ENCODE measurements at regions not wholly inside any gene's neighbourhood (a gene's known extent, or its start where the extent isn't known, plus 50 kb on each side); places are given as distances from the start of the nearest gene placed in this dataset.
"Not testable (repeated sequence)": the region's sequence is repeated elsewhere in the genome, so short reads cannot be mapped to it uniquely, and the experiment has no call there.

DNA sequence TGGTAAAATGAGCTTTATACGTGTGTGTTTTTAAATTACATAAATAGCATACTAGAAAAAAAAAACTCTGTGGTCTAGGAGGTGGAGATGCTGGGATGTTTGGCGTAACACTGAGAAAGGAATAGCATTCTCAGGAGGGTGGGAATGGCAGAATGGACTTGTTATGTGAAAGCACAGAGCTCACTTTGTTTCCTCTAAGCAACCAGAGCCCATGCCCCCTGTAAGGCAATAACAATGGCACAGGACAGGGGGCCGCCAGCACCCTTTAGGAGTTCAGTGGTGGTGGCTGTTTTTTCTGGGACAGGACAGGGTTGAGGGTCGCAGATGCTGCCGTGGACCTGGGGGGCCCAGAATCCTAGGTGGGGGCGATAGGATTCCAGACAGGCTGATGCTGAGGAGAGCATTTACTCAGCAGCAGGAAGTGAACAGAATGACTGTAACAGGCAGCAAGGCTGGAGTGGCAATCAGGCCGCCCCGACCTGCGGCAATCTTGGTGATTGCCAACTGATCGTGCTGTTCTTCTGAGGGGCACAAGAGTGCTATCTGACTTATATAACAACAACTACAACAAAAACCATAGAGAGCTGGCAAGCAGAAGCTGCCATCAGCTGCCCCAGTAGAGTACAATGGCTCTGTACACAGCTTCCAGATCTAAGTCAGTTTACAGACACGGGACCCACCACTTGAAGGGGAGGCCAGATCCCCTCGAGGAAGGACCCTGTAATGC, 160.4 kb downstream of the UACA start:
- DNase-seq, result no peak

DNA sequence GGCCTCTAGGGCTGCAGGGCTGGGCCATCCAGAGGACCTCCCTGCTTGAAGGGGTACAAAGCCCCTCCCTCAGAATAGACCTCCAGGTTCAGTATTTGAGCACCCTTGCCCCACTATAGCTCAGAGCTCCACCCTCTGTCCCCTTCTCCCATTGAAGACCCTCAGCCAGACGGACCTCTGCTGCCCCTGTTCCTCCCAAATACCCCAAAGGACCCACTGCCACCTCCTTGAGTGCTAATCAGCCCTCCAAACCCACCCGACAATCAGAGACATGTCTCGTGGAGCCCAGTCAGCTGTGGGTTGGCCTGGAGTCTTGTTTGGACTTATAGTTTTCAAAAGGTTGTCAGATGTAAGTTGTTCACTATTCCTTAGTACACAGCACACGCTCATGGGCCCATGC, 161.1 kb downstream of the UACA start:
- DNase-seq, result no peak

GRCh38 chr15:70597945-70598344, 165.4 kb downstream of the UACA start:
- no peak for DNase-seq

GRCh38 chr15:70597056-70597603, 166.2 kb downstream of the UACA start:
- DNase-seq, result no peak

DNA sequence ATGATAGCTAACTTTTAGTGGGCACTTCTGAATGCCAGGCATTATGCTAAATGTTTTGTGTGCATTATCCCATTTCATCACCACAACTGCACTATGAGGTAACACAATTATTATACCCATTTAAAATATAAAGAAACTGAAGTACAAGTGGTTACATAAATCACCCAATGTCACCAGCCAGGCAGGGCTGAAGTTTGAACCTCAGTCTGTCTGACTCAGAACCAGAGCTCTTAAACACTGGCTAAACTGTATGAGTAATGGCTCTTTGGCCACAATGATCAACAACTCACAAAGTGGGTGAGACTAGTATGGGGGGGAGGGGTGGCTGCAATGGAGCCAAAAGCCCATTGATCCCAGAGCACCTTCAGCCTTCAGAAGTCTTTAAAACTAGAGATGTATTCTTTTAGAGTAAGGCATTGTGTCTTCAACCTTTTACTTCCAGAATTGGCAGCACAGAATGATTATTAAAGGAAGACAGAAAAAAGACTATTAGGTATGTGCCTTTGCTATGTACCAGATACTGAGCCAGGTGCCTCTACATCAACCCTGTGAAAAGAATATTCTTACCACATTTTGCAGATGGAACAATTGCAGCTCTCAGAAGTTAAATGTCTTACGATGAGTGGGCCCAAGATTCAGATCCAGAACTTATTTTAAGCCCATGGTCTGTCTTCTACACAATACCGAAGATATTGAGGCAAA, 166.9 kb downstream of the UACA start:
- DNase-seq, result no peak

DNA sequence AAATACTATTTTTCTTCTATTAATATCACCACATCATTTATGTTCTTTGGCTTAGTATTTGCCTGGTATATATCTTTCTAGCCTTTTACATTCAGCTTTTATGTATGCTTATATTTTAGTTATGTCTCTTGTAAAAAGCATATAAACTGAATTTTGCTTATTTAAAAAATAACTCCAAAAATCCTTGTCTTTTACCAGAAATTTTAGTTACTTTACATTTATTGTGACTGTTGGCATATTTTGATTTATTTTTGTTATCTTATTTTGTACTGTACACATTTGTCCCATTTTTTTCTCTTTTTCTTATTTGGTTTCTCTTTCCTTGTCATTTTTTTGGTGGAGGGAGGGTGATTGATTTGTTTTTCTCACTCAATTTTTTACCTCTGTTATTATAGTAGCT, 169.6 kb downstream of the UACA start:
- no peak for DNase-seq

DNA sequence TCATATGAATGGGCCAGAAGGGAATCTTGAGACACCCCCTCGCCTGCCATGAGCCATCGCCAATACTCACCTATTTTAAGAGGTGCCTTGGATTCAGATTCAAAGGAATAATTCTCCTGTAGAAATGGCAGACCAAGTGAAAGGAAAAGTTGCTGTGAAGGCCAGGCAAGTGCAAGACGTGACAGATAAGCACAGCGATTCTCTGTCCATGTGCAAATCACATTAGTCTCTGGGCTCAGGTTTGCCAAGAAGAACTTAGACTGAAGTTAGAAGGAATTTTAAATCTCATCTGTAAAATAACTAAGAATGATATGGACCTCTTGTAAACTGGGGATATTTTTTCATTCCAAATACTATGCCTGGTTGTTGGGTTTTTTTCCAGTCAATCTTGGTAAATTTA, 173.6 kb downstream of the UACA start:
- DNase-seq, result no peak

GRCh38 chr15:70589221-70589620, 174.1 kb downstream of the UACA start:
- no peak for DNase-seq

GRCh38 chr15:70588613-70589012, 174.7 kb downstream of the UACA start:
- no peak for DNase-seq

DNA sequence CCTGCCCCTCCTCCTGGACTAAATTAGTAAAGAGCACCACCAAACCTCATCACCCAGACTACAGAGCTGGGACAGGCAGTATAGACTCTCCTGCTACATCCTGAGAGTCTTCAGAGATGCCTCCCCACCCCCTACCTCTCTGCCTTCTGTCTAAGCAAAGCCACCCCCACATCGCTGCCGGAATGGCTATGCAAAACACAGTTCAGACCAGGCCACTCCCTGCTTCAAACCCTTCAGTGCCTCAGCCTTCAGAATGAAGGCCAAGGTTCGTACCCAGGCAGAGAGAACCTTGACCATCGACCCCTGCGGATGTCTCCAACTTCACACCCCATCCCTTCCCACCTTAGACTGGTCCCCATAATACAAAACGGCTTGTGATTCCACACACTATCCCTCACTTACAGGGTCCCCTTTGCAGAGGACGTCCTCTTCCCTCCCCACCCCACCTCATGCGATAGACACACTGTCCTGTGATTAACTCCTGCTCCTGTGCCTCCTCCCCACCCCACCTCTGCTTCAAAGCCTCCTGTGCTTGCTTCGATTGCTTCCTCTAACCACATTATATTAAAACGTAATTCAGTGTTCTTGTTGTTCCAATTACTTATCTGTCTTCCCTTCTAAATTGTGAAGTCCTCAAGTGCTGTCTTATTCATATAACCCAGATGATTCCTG, 175.3 kb downstream of the UACA start:
- no peak for DNase-seq

GRCh38 chr15:70587012-70587634, 176.2 kb downstream of the UACA start:
- DNase-seq, result not testable (repeated sequence)

DNA sequence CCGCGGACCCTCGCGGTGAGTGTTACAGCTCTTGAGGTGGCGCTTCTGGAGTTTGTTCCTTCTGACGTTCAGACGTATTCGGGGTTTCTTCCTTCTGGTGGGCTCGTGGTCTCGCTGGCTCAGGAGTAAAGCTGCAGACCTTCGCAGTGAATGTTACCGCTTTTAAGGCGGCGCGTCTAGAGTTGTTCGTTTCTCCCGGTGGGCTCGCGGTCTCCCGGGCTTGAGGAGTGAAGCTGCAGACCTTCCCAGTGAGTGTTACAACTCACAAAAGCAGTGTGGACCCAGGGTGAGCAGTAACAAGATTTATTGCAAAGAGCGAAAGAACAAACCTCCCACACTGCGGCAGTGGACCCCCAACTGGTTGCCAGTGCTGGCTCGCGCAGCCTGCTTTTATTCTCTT, 177.1 kb downstream of the UACA start:
- no peak for DNase-seq

GRCh38 chr15:70585707-70586034, 177.7 kb downstream of the UACA start:
- no peak for DNase-seq

DNA sequence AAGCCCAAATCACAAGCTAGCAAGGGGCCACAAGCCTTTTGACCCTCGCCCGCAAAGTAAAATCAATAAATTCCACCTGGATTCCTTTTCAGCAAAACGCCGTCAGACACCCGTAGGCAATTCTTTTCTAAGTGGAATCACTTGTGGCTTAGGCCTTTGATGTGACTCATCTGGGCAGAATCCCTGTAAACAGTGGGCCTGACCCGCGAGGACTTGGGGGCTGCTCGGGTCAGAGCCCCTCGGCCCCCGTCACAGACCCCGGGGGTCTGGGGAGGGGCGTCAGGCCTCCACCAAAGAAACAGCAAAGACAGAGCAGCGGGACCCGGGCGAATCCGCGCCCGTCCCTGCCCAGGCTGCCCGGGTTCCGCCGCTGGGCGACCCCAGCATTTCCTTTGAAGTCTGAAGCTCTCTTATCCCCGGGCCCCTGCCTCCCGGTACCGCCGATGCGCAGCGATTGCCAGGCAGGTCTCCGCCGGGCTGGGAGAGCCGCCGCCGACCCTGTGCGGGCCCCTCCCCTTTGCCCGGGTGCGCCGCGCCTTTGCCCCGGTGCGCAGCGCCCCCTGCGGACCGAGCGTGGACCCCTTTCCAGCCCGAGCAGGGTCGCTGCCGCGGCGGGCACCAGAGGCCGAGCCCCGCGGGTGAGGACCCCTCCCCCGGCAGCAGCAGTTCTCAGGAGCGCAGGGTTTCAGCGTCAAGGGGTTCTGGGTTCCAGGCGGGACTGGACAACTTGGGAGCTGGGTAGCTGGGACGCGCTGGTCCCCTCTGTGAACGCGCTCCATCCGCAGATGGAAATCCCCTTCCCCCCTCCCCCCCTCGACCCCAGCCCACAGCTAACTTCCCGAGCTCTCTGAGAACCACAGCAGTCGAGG, 178.3 kb downstream of the UACA start:
- no peak for DNase-seq

DNA sequence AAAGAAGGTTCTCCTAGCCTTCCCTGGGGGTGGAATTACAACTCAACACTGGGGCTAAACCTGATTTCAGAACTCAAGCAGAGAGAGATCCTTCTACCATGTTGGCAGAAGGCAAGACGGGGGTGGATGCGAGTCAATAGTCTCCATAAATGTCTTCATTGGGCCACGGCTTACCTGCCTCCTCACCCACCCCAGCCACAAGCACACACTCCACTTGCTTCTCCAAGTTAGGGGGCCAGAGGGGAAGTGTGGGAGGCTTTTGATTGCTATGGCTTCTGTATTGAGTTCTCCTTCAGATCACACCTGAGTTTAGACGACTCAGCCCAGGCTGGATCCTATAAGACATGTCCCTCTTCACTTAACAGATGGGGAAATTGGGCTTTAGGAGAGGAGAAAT, 178.9 kb downstream of the UACA start:
- DNase-seq, result no peak

GRCh38 chr15:70583006-70583405, 180.4 kb downstream of the UACA start:
- no peak for DNase-seq

DNA sequence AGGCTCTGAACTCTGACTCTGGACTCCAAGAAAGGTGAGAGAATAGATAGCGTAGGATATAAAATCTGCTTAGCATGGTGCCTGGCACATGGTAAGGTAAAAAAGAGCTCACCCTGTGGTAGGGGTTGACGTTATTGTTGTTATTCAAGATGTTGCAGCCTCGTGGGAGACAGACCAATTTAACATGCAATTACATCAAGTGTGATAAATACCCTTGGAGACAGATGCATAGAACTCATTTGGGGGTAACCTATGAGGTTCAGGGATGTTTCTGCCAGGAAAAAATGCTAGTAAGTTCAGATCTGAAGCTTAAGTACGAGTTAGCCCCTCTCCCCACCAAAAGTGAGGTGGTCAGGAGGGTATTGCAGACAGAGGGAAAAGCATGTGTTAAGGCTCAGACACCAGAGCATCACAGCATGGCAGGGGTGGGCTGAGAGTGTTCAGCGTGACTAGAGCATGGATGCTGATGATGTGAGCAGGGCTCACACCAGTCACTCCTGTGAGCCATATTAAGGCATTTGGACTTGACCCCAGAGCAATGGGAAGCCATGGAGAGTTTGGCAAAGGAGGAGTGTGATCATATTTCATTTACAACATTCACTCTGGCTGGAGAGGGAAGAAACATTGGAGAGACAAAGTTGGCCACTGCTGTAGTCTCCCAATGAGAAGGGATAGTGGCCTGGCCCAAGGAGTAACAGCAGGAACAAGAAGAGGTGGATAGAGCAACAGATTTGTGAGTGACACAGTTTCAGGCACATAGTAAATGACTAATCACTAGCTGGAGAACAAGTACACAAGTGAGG, 181.0 kb downstream of the UACA start:
- DNase-seq, result no peak

- peak in 1 of 2 donors; percentile 19 for DNase-seq
These were observed 182.4 kb downstream of the UACA start for GRCh38 chr15:70580958-70581357.

DNA sequence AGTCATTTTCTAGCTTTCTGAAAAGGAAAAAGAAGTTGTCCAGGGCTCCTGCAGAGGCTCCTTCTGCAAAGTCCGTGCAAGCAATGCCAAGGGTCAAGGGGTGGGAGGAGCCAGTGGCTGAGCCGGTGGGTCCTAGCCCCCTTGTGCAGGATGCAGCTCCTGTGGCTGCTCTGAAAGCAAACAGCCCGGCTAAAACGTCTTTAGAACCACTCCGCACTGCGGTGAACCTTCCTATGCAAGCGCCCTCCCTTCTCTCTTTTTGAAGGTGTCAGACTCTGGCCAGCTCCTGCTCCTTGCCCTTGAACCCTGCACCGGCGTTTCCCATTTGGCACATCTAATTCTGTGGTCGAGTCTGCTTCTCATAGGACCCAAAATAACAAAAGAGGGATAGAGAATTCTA, 183.1 kb downstream of the UACA start:
- DNase-seq, result no peak

DNA sequence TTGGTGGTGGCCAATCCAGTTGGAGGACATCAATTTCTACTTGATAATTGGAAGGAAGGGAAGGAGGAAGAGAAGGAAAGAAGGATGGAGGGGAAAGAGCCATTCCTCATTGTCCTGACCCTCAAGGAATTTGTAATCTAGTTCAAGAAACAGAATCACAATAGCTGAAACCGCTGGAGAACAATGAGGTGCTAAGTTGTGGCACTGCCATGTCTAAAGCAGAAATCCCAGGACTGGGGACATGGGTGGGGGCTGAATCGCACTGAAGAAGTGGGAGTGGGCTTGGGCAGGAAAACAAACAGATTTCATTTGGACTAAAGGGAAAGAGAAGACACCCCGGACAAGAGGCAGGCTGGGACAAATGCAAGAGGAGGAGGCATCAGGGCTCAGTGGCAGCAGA, 183.6 kb downstream of the UACA start:
- DNase-seq, result no peak

DNA sequence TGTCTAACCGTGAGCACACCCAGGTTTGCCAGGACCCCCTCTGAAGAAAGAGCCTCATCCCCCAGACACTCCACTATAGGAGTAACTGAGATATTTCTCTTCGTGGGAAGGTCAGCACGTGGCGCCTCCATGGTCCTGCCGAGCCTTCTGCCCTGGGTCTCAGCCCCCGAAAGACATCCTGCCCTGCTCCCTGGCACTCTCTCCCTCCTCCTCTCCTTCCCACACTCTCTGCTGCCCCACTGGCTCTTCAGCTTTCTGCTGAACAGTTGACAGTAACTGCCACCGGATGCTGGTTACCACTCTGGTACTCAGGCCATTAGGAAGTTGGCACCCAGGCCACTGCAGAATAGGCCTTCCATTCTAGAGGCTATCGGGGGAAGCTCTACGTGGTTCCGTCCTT, 185.2 kb downstream of the UACA start:
- no peak for DNase-seq

Measured in inflammatory macrophage (primary cell).